ENCODE measurements at regions not wholly inside any gene's neighbourhood (a gene's known extent, or its start where the extent isn't known, plus 50 kb on each side); places are given as distances from the start of the nearest gene placed in this dataset.
"Not testable (repeated sequence)": the region's sequence is repeated elsewhere in the genome, so short reads cannot be mapped to it uniquely, and the experiment has no call there.

DNA sequence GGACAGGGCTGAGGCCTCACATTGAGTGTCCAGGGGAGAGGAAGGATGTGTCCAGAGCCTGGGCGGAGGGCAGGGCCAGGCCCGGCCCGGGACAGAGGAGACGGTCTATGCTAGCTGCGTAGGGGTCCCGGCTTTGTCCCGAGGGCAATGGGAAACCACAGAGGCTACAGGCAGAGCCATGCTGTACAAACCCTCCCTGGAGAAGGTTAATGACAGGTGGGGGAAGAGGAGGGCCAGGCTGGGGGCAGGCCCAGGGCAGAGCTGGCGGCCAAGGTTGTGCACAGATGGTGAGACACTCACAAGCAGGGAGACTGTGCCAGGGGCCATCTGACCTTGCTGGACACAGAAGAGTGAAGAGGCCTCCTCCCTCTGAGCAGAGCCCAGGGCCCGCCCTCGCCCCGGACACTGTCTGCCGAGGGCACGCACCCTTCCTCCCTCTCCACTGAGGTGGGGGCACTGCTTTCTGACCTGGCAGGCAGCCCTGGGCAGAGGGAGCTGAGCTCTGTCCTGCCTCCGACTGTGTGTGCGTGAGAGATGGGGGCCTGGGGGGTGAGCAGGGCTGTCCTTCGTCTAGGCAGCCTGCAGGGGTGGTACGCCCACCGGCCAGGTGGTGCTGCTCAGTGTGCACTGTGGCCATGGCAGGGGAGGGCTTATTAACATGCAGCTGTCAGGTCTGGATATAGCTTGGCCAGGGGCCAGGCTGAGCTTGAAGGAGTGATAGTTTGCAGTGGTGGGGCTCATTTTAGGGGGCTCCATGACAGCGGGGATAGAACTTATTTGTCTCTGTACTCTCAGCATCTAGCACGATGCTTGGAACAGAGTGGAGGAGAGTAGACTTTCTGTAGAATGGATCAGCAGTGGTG, 75.7 kb upstream of the LRPAP1 start:
- Histone ChIP-seq H3K4me1 (ENCODE audit: low read length) (no peaks in the 10 kb centered on the region), H3K9ac (ENCODE audit: low read length) (no peak overlapping the region), H3K9me3 (replicated peaks; ENCODE audit: insufficient read depth, low read length) (no peaks in the 10 kb centered on the region), H3K36me3 (replicated peaks; ENCODE audit: insufficient read depth, low read length) (no peaks in the 10 kb centered on the region), H3K4me2 (ENCODE audit: low read depth, low read length) (no peak overlapping the region), H3K27me3 (replicated peaks; ENCODE audit: insufficient read depth, low read length) (peaks cover 5% of the 10 kb centered on the region; the same call in 1 of the 2 replicates), H3F3A (ENCODE audit: insufficient read depth, low read length) (no peaks in the 10 kb centered on the region), H3K4me3 (ENCODE audit: low read length) (no peak overlapping the region), H3K27ac (ENCODE audit: low read length) (no peak overlapping the region), H3K79me2 (ENCODE audit: low read length) (no peaks in the 10 kb centered on the region), H2AFZ (ENCODE audit: low read length) (no peak overlapping the region), H4K20me1 (ENCODE audit: insufficient read depth, low read length) (no peaks in the 10 kb centered on the region), H3K9me2 (replicated peaks; ENCODE audit: insufficient read depth, low read length) (no peaks in the 10 kb centered on the region)
- TF ChIP-seq EZH2phosphoT487 (IDR thresholded peaks at IDR 0.05; ENCODE audit: low read length): no peak
- TF ChIP-seq EZH2 (optimal IDR thresholded peaks at IDR 0.05; ENCODE audit: low read depth, low read length): no peak
- no peak for TF ChIP-seq CTCF (IDR thresholded peaks at IDR 0.05; ENCODE audit: low read length)
- DNase-seq: no peak

DNA sequence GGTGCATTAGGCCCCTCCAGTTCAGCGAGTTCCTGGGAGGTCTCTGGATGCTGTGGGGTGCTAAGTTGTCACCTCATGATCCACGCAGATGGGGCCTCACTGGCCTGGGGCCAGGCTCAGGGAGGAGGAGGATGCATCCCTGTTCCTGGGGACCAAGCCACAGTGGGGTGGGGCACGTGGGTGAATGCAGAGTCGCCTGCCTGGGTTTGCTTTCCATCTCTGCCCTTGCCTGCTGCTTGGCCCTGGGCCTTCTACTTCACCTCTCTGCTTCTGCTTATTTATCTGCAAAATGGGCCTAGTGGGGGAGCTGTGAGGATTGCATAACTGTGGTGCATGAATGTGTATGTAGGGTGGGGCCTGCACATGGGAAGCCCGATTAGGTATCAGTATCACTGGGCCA, 74.6 kb upstream of the LRPAP1 start:
- not testable (repeated sequence) for H3K4me1 ChIP-seq (ENCODE audit: low read length); H3K36me3 ChIP-seq (replicated peaks; ENCODE audit: insufficient read depth, low read length); H2AFZ ChIP-seq (ENCODE audit: low read length); H3K4me2 ChIP-seq (ENCODE audit: low read depth, low read length); H4K20me1 ChIP-seq (ENCODE audit: insufficient read depth, low read length); H3K4me3 ChIP-seq (ENCODE audit: low read length); H3K9ac ChIP-seq (ENCODE audit: low read length); H3K9me3 ChIP-seq (replicated peaks; ENCODE audit: insufficient read depth, low read length); DNase-seq; H3K79me2 ChIP-seq (ENCODE audit: low read length); H3K9me2 ChIP-seq (replicated peaks; ENCODE audit: insufficient read depth, low read length); H3K27me3 ChIP-seq (replicated peaks; ENCODE audit: insufficient read depth, low read length); H3F3A ChIP-seq (ENCODE audit: insufficient read depth, low read length); H3K27ac ChIP-seq (ENCODE audit: low read length)

DNA sequence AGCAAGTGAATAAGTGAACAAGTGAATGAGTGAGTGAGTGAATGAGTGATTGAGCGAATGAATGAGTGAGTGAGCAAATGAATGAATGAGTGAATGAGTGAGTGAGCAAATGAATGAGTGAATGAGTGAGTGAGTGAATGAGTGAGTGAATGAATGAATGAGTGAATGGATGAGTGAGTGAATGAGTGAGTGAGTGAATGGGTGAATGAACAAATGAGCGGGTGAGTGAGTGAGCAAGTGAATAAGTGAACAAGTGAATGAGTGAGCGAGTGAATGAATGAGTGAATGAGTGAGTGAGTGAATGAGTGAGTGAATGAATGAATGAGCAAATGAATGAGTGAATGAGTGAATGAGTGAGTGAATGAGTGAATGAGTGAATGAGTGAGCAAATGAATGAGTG, 74.0 kb upstream of the LRPAP1 start:
- not testable (repeated sequence) for H3K36me3 ChIP-seq (replicated peaks; ENCODE audit: insufficient read depth, low read length); H3K9ac ChIP-seq (ENCODE audit: low read length); H3F3A ChIP-seq (ENCODE audit: insufficient read depth, low read length); H3K27me3 ChIP-seq (replicated peaks; ENCODE audit: insufficient read depth, low read length); H3K4me2 ChIP-seq (ENCODE audit: low read depth, low read length); H3K4me1 ChIP-seq (ENCODE audit: low read length); DNase-seq; H4K20me1 ChIP-seq (ENCODE audit: insufficient read depth, low read length); H2AFZ ChIP-seq (ENCODE audit: low read length); H3K27ac ChIP-seq (ENCODE audit: low read length); H3K4me3 ChIP-seq (ENCODE audit: low read length); H3K79me2 ChIP-seq (ENCODE audit: low read length); H3K9me3 ChIP-seq (replicated peaks; ENCODE audit: insufficient read depth, low read length); H3K9me2 ChIP-seq (replicated peaks; ENCODE audit: insufficient read depth, low read length)

- Histone ChIP-seq H3K27ac (ENCODE audit: low read length) (no peak overlapping the region), H3K9me3 (replicated peaks; ENCODE audit: insufficient read depth, low read length) (no peaks in the 10 kb centered on the region), H3K36me3 (replicated peaks; ENCODE audit: insufficient read depth, low read length) (no peaks in the 10 kb centered on the region), H3K4me1 (ENCODE audit: low read length) (no peaks in the 10 kb centered on the region), H3K4me3 (ENCODE audit: low read length) (no peak overlapping the region), H3F3A (ENCODE audit: insufficient read depth, low read length) (no peaks in the 10 kb centered on the region), H3K79me2 (ENCODE audit: low read length) (no peaks in the 10 kb centered on the region), H3K9me2 (replicated peaks; ENCODE audit: insufficient read depth, low read length) (no peaks in the 10 kb centered on the region), H2AFZ (ENCODE audit: low read length) (no peak overlapping the region), H4K20me1 (ENCODE audit: insufficient read depth, low read length) (no peaks in the 10 kb centered on the region), H3K9ac (ENCODE audit: low read length) (no peak overlapping the region), H3K4me2 (ENCODE audit: low read depth, low read length) (no peak overlapping the region), H3K27me3 (replicated peaks; ENCODE audit: insufficient read depth, low read length) (peaks cover 9% of the 10 kb centered on the region; the same call in 1 of the 2 replicates)
- TF ChIP-seq CTCF (IDR thresholded peaks at IDR 0.05; ENCODE audit: low read length) (no peak), EZH2phosphoT487 (IDR thresholded peaks at IDR 0.05; ENCODE audit: low read length) (no peak), EZH2 (optimal IDR thresholded peaks at IDR 0.05; ENCODE audit: low read depth, low read length) (no peak)
- no peak for DNase-seq
Measured at GRCh38 chr4:3605491-3605890, 73.3 kb upstream of the LRPAP1 start.

DNA sequence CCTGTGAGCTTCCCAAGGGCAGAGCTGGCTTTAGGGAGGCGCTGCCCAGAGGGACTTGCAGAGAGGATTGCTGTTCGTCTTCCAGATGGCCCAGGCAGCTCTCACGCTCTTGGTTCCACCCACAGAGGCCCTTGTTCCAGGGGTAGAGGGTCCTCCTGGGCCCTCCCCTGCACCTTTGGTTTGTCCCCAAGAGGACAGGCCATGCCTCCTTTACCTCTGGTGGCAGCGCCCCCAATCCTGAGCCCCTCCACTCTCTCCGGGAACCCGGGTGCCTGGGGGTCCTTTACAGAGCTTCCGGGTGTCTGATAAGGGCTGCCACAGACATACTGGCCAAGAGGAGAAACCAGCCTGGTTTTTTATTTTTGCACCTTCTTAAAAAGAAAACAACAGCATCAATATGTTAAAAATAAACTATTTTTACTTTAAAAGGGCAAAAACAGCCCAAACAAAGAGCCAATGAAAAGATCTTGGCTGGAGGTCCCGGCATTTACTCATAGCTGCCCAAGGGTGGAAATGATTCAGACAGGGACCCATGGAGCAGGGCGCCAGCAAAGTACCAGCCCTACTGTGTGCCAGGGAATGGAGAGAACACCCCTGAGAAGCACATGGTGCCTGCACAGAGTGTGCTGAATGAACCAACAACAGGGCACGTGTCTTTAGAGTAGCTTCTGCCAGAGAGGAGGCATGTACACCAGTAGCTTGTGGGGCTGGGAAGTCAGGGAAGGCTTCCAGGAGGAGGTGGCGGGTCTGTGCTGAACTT, 70.8 kb upstream of the LRPAP1 start:
- not testable (repeated sequence) for H3K9me3 ChIP-seq (replicated peaks; ENCODE audit: insufficient read depth, low read length); H3K27me3 ChIP-seq (replicated peaks; ENCODE audit: insufficient read depth, low read length); H3K9me2 ChIP-seq (replicated peaks; ENCODE audit: insufficient read depth, low read length); H3K36me3 ChIP-seq (replicated peaks; ENCODE audit: insufficient read depth, low read length); H3F3A ChIP-seq (ENCODE audit: insufficient read depth, low read length); H3K4me3 ChIP-seq (ENCODE audit: low read length); H3K9ac ChIP-seq (ENCODE audit: low read length); H2AFZ ChIP-seq (ENCODE audit: low read length); H3K4me1 ChIP-seq (ENCODE audit: low read length); H3K79me2 ChIP-seq (ENCODE audit: low read length); H3K27ac ChIP-seq (ENCODE audit: low read length); DNase-seq; H4K20me1 ChIP-seq (ENCODE audit: insufficient read depth, low read length); H3K4me2 ChIP-seq (ENCODE audit: low read depth, low read length)
